IPS-18a (cell line): ENCODE measurements at regions not wholly inside any gene's neighbourhood (a gene's known extent, or its start where the extent isn't known, plus 50 kb on each side); places are given as distances from the start of the nearest gene placed in this dataset.
"Not testable (repeated sequence)": the region's sequence is repeated elsewhere in the genome, so short reads cannot be mapped to it uniquely, and the experiment has no call there.

Source experiments
- H3K27ac ChIP-seq: one replicate; pipeline ENCODE4 v1.5.1; 2013; ENCODE audit warnings: low read length
- H3K27me3 ChIP-seq: one replicate; pipeline ENCODE4 v1.6.1; 2013; ENCODE audit warnings: mild to moderate bottlenecking, low read length; ENCODE audit not compliant: control insufficient read depth, insufficient read depth
- H3K36me3 ChIP-seq: one replicate; pipeline ENCODE4 v1.6.1; 2013; ENCODE audit warnings: low read depth, low read length; ENCODE audit not compliant: control insufficient read depth
- H3K4me1 ChIP-seq: one replicate; pipeline ENCODE4 v1.6.1; 2013; ENCODE audit warnings: low read depth, low read length; ENCODE audit not compliant: control insufficient read depth
- H3K4me3 ChIP-seq: one replicate; pipeline ENCODE4 v1.5.1; 2013; ENCODE audit warnings: low read length
- H3K9ac ChIP-seq: one replicate; pipeline ENCODE4 v1.6.1; 2013; ENCODE audit warnings: mild to moderate bottlenecking, low read length, moderate library complexity
- H3K9me3 ChIP-seq: one replicate; pipeline ENCODE4 v1.6.1; 2013; ENCODE audit warnings: low read depth, low read length; ENCODE audit not compliant: control insufficient read depth

GRCh38 chr5:50343715-50344114 is 97.4 kb downstream of the EMB start:
- H3K4me3 ChIP-seq: no peak overlapping the region
- H3K4me1 ChIP-seq: no peaks in the 10 kb centered on the region
- H3K9ac ChIP-seq: no peak overlapping the region
- H3K36me3 ChIP-seq: no peaks in the 10 kb centered on the region
- peaks cover 63% of the 10 kb centered on the region for H3K9me3 ChIP-seq
- H3K27me3 ChIP-seq: no peaks in the 10 kb centered on the region
- H3K27ac ChIP-seq: no peak overlapping the region

GRCh38 chr5:50340757-50341156 is 100.3 kb downstream of the EMB start:
- H3K27ac ChIP-seq: no peak overlapping the region
- no peaks in the 10 kb centered on the region for H3K27me3 ChIP-seq
- H3K9me3 ChIP-seq: peaks cover 67% of the 10 kb centered on the region
- no peak overlapping the region for H3K9ac ChIP-seq
- H3K4me3 ChIP-seq: no peak overlapping the region
- no peaks in the 10 kb centered on the region for H3K4me1 ChIP-seq
- H3K36me3 ChIP-seq: no peaks in the 10 kb centered on the region

- not testable (repeated sequence) for H3K4me3 ChIP-seq, H3K36me3 ChIP-seq, H3K9ac ChIP-seq, H3K27ac ChIP-seq, H3K27me3 ChIP-seq, H3K4me1 ChIP-seq
- peaks cover 48% of the 10 kb centered on the region for H3K9me3 ChIP-seq
Measured at GRCh38 chr5:50330633-50331032, 110.5 kb downstream of the EMB start.

GRCh38 chr5:50328193-50328729 is 112.8 kb downstream of the EMB start:
- Histone ChIP-seq H3K9ac (no peak overlapping the region), H3K4me3 (no peak overlapping the region), H3K27ac (no peak overlapping the region), H3K9me3 (peaks cover 54% of the 10 kb centered on the region), H3K36me3 (no peaks in the 10 kb centered on the region), H3K27me3 (no peaks in the 10 kb centered on the region), H3K4me1 (no peaks in the 10 kb centered on the region)

- Histone ChIP-seq H3K36me3 (no peaks in the 10 kb centered on the region), H3K27ac (no peak overlapping the region), H3K4me1 (no peaks in the 10 kb centered on the region), H3K9ac (no peak overlapping the region), H3K4me3 (no peak overlapping the region), H3K27me3 (no peaks in the 10 kb centered on the region), H3K9me3 (peaks cover 64% of the 10 kb centered on the region)
Measured at GRCh38 chr5:50325237-50325832, 115.8 kb downstream of the EMB start.

GRCh38 chr5:50320131-50320749 is 120.8 kb downstream of the EMB start:
- H3K9me3 ChIP-seq: peaks cover 68% of the 10 kb centered on the region
- H3K9ac ChIP-seq: no peak overlapping the region
- no peak overlapping the region for H3K4me3 ChIP-seq
- H3K27me3 ChIP-seq: no peaks in the 10 kb centered on the region
- no peak overlapping the region for H3K27ac ChIP-seq
- H3K4me1 ChIP-seq: no peaks in the 10 kb centered on the region
- H3K36me3 ChIP-seq: no peaks in the 10 kb centered on the region

GRCh38 chr5:50318220-50318619 is 122.9 kb downstream of the EMB start:
- Histone ChIP-seq H3K9me3 (peaks cover 73% of the 10 kb centered on the region), H3K4me3 (no peak overlapping the region), H3K27me3 (no peaks in the 10 kb centered on the region), H3K36me3 (no peaks in the 10 kb centered on the region), H3K4me1 (no peaks in the 10 kb centered on the region), H3K9ac (no peak overlapping the region), H3K27ac (no peak overlapping the region)

GRCh38 chr5:50306488-50306887 is 134.6 kb downstream of the EMB start:
- not testable (repeated sequence) for H3K27ac ChIP-seq, H3K4me1 ChIP-seq, H3K4me3 ChIP-seq, H3K36me3 ChIP-seq, H3K9ac ChIP-seq, H3K27me3 ChIP-seq
- H3K9me3 ChIP-seq: peaks cover 26% of the 10 kb centered on the region

- Histone ChIP-seq H3K27ac (no peak overlapping the region), H3K9me3 (peaks cover 48% of the 10 kb centered on the region), H3K36me3 (no peaks in the 10 kb centered on the region), H3K9ac (no peak overlapping the region), H3K27me3 (no peaks in the 10 kb centered on the region), H3K4me1 (no peaks in the 10 kb centered on the region), H3K4me3 (no peak overlapping the region)
Measured at GRCh38 chr5:50302815-50303490, 138.1 kb downstream of the EMB start.

- H3K9me3 ChIP-seq: peaks cover 48% of the 10 kb centered on the region
- no peaks in the 10 kb centered on the region for H3K36me3 ChIP-seq
- H3K27ac ChIP-seq: no peak overlapping the region
- no peaks in the 10 kb centered on the region for H3K27me3 ChIP-seq
- H3K4me1 ChIP-seq: no peaks in the 10 kb centered on the region
- H3K9ac ChIP-seq: no peak overlapping the region
- H3K4me3 ChIP-seq: no peak overlapping the region
Measured at GRCh38 chr5:50301756-50302155, 139.3 kb downstream of the EMB start.

GRCh38 chr5:50300878-50301277 is 140.2 kb downstream of the EMB start:
- H3K27me3 ChIP-seq: no peaks in the 10 kb centered on the region
- H3K36me3 ChIP-seq: no peaks in the 10 kb centered on the region
- no peak overlapping the region for H3K4me3 ChIP-seq
- H3K9ac ChIP-seq: no peak overlapping the region
- peaks cover 48% of the 10 kb centered on the region for H3K9me3 ChIP-seq
- H3K4me1 ChIP-seq: no peaks in the 10 kb centered on the region
- no peak overlapping the region for H3K27ac ChIP-seq

GRCh38 chr5:50299896-50300295 is 141.2 kb downstream of the EMB start:
- no peak overlapping the region for H3K4me3 ChIP-seq
- peaks cover 46% of the 10 kb centered on the region for H3K9me3 ChIP-seq

More at GRCh38 chr5:50299896-50300295, 141.2 kb downstream of the EMB start:
- Histone ChIP-seq H3K4me1 (no peaks in the 10 kb centered on the region), H3K9ac (no peak overlapping the region), H3K27ac (no peak overlapping the region), H3K27me3 (no peaks in the 10 kb centered on the region), H3K36me3 (no peaks in the 10 kb centered on the region)
